ENCODE measurements at regions not wholly inside any gene's neighbourhood (a gene's known extent, or its start where the extent isn't known, plus 50 kb on each side); places are given as distances from the start of the nearest gene placed in this dataset.

- no peak for TF ChIP-seq CTCF (IDR thresholded peaks at IDR 0.05; ENCODE audit: insufficient read depth, low read depth, low read length, missing control alignments)
- peak; percentile 40 for DNase-seq (ENCODE audit: low read depth)
These were observed 192.7 kb upstream of the CNR1 start for GRCh38 chr6:88358846-88359245.

GRCh38 chr6:88349511-88349910, 183.4 kb upstream of the CNR1 start:
- TF ChIP-seq CTCF (IDR thresholded peaks at IDR 0.05; ENCODE audit: insufficient read depth, low read depth, low read length, missing control alignments) = no peak
- no peak overlapping the region for H3K4me3 ChIP-seq (ENCODE audit: low read length)
- peak; percentile 21 for DNase-seq (ENCODE audit: low read depth)

More at GRCh38 chr6:88358846-88359245, 192.7 kb upstream of the CNR1 start:
- no peak overlapping the region for H3K4me3 ChIP-seq (ENCODE audit: low read length)

GRCh38 chr6:88342336-88342735, 176.2 kb upstream of the CNR1 start:
- DNase-seq (ENCODE audit: low read depth) = no peak
- no peak for TF ChIP-seq CTCF (IDR thresholded peaks at IDR 0.05; ENCODE audit: insufficient read depth, low read depth, low read length, missing control alignments)
- H3K4me3 ChIP-seq (ENCODE audit: low read length) = no peak overlapping the region

GRCh38 chr6:88339761-88340160, 173.6 kb upstream of the CNR1 start:
- DNase-seq (ENCODE audit: low read depth) = no peak
- TF ChIP-seq CTCF (IDR thresholded peaks at IDR 0.05; ENCODE audit: insufficient read depth, low read depth, low read length, missing control alignments) = no peak
- H3K4me3 ChIP-seq (ENCODE audit: low read length) = no peak overlapping the region

GRCh38 chr6:88321306-88321705, 155.2 kb upstream of the CNR1 start:
- DNase-seq (ENCODE audit: low read depth) = no peak
- no peak overlapping the region for H3K4me3 ChIP-seq (ENCODE audit: low read length)
- no peak for TF ChIP-seq CTCF (IDR thresholded peaks at IDR 0.05; ENCODE audit: insufficient read depth, low read depth, low read length, missing control alignments)

GRCh38 chr6:88311561-88311960, 145.4 kb upstream of the CNR1 start:
- no peak for DNase-seq (ENCODE audit: low read depth)
- no peak overlapping the region for H3K4me3 ChIP-seq (ENCODE audit: low read length)
- no peak for TF ChIP-seq CTCF (IDR thresholded peaks at IDR 0.05; ENCODE audit: insufficient read depth, low read depth, low read length, missing control alignments)

GRCh38 chr6:88304520-88304919, 138.4 kb upstream of the CNR1 start:
- no peak overlapping the region for H3K4me3 ChIP-seq (ENCODE audit: low read length)
- no peak for DNase-seq (ENCODE audit: low read depth)
- TF ChIP-seq CTCF (IDR thresholded peaks at IDR 0.05; ENCODE audit: insufficient read depth, low read depth, low read length, missing control alignments) = no peak
